GM10248 (cell line): ENCODE measurements at regions not wholly inside any gene's neighbourhood (a gene's known extent, or its start where the extent isn't known, plus 50 kb on each side); places are given as distances from the start of the nearest gene placed in this dataset.

ENCODE experiments used
- CTCF ChIA-PET: fragments of 300-600 bp; sonication (Branson Sonifier 250); formaldehyde crosslinking; extraction: SDS; loops from one replicate; lab custom pipeline; 2021; ENCODE audit warnings: antibody characterized with exemption; lab: Yijun Ruan, JAX
- POLR2A ChIA-PET: fragments of 350-650 bp; sonication (Branson Sonifier 250); formaldehyde crosslinking; extraction: SDS; loops from one replicate; lab custom pipeline; 2020; ENCODE audit warnings: antibody characterized with exemption; lab: Yijun Ruan, JAX
- DNase-seq: peaks from one replicate; pipeline ENCODE4 v3.0.0; 2012; ENCODE audit errors: extremely low spot score
- TF ChIP-seq, protein P1 (sequence below): IDR thresholded peaks from 2 replicates; pipeline ENCODE4 v1.5.1; 2012; ENCODE audit warnings: mild to moderate bottlenecking, low read depth; ENCODE audit errors: extremely low read depth, missing control alignments, control extremely low read depth

GRCh38 chr4:98803251-98803650 is 125.7 kb downstream of the EIF4E start:
- no peak for DNase-seq
- CTCF ChIA-PET: no interaction called here
- POLR2A ChIA-PET: no interaction called here
- TF ChIP-seq, protein P1, sequence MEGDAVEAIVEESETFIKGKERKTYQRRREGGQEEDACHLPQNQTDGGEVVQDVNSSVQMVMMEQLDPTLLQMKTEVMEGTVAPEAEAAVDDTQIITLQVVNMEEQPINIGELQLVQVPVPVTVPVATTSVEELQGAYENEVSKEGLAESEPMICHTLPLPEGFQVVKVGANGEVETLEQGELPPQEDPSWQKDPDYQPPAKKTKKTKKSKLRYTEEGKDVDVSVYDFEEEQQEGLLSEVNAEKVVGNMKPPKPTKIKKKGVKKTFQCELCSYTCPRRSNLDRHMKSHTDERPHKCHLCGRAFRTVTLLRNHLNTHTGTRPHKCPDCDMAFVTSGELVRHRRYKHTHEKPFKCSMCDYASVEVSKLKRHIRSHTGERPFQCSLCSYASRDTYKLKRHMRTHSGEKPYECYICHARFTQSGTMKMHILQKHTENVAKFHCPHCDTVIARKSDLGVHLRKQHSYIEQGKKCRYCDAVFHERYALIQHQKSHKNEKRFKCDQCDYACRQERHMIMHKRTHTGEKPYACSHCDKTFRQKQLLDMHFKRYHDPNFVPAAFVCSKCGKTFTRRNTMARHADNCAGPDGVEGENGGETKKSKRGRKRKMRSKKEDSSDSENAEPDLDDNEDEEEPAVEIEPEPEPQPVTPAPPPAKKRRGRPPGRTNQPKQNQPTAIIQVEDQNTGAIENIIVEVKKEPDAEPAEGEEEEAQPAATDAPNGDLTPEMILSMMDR: no peak

- TF ChIP-seq, protein P1: no peak
- ChIA-PET POLR2A (no interaction called here), CTCF (no interaction called here)
- no peak for DNase-seq
Observed at GRCh38 chr4:98802770-98803198, 126.1 kb downstream of the EIF4E start.

DNA sequence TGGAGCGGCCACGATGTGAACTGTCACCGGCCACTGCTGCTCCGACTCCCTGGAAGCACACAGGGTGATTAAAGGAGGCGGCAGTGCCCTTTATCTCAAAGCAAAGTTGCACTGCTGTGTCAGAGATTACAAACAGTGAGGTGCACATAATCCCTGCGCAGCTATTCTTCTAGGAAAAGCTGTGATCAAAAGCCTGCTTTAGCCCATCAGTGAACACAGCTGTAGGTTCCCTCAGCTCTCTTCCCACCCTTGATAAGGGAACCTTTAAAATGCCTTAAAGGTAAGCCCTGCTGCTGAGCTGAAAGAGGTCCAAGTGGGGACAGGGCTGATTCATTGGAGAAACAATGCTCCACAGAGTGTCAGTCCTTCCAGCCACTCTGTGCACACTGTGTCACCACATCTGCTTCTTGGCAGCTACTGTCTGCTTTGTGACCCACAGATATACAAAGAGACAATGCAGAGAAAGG is 127.6 kb downstream of the EIF4E start:
- TF ChIP-seq, protein P1: no peak
- POLR2A ChIA-PET: no interaction called here
- CTCF ChIA-PET: interaction anchor here (1.4 kb wide), 1 partner anchor 12 kb away, joined by 3 read pairs; no protein-coding TSS in a partner anchor
- DNase-seq: no peak

DNA sequence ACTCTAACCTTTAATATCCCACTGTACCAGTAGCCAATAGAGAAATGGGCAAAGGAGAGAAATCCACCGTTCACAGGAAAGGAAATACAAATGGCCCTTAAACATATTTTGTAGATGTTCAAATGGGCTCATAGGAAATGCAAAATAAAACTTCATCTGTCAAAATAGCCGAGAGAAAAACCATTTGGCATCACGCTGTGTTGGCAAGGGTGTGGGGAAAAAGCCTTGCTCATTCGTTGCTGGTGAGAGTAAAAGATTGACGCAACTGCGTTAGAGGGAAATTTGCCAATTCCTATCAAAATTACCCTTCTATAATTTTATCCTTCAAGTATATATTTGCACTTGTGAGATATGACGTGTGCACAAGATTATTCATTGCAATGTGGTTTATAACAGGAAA is 131.9 kb downstream of the EIF4E start:
- DNase-seq: no peak
- POLR2A ChIA-PET: no interaction called here
- CTCF ChIA-PET: no interaction called here
- TF ChIP-seq, protein P1: no peak

DNA sequence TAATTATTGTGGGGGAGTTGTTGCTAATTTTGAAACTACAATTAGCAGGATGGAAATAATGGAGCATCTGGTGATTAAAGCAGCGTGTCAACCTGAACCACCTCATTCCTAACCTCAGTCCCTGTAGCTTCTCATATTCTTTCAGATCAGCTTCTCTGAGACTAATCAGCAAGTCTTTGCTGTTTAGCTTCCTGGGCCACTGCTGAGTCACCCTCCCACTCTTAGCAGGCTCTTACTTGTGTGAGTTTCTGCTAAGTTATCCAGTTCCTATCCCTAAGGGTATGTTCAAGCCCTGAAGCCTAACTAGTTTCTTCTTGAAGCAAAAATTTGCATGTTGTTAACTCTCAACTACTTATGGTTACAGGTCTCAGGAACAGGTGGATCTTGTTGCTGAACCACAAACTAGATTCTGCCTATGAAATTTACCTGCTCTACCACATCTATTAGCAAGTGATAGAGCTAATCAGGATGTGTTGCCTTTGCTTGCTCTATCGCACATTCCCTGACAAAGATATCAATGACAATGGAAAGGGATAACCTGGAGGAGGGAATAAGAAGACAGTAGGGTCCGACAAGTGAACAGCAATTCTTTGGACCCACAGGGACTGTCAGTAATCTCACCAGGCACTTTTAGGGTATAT is 134.2 kb downstream of the EIF4E start:
- TF ChIP-seq, protein P1: no peak
- ChIA-PET POLR2A (no interaction called here), CTCF (no interaction called here)
- no peak for DNase-seq

DNA sequence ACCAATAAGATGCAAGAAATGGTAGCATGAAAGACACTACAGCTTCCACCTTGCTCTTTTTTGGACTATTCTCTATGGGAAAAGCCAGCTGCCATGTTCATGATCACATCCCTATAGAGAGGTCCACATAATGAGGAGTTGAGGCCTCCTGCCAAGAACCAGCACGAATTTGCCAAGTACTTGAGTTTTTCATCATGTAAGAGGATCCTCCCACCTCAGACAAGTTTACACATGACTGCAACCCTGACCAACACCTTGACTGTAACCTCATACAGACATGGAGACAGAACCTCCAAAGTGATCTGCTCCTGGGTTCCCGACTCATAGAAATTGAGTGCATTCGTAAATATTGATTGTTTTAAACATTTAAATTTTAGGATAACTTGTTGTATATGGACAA is 135.2 kb upstream of the TSPAN5 start:
- ChIA-PET CTCF (no interaction called here), POLR2A (interaction anchor here (0.5 kb wide), 1 partner anchor 135 kb away, joined by 4 read pairs; the partner anchor contains the start of gene EIF4E)
- DNase-seq: no peak
- TF ChIP-seq, protein P1: no peak

DNA sequence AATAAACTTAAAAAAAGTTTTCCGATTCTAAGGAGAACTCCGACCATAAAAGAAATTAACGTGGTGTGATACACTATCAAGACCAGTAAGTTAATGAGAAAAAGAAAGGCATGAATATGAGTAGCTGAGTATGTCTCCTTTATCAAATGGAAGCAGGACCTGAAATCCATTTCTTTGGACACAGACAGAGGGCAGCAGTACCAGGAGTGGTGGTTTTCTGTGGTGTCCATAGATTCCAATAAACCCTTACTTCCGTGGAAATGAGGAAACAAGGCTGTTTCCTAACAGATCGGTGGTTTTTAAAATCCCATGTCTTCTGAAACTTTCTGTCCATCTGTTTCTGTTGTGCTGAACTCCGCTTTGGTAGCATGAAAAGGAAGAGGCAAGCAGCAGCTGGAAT is 128.5 kb upstream of the TSPAN5 start:
- TF ChIP-seq, protein P1: no peak
- ChIA-PET POLR2A (no interaction called here), CTCF (interaction anchor here (0.7 to 1.2 kb wide), 2 partner anchors 13 to 182 kb away, joined by 3 to 4 read pairs; no protein-coding TSS in a partner anchor)

More for the DNA sequence above, 128.5 kb upstream of the TSPAN5 start:
- DNase-seq: no peak
